ENCODE measurements at regions not wholly inside any gene's neighbourhood (a gene's known extent, or its start where the extent isn't known, plus 50 kb on each side); places are given as distances from the start of the nearest gene placed in this dataset.

GRCh38 chr13:91264484-91264883, 83.0 kb upstream of the MIR17HG start:
- H3K79me2 ChIP-seq (ENCODE audit: low read length) = no peaks in the 10 kb centered on the region
- H3K27ac ChIP-seq (ENCODE audit: low read length) = no peak overlapping the region
- H3K9ac ChIP-seq (ENCODE audit: low read length) = no peak overlapping the region
- peaks cover 11% of the 10 kb centered on the region; the same call in 1 of the 2 replicates for H3K9me3 ChIP-seq (ENCODE audit: insufficient read depth, low read length)
- H4K20me1 ChIP-seq (ENCODE audit: insufficient read depth, low read length) = no peaks in the 10 kb centered on the region
- H3K4me2 ChIP-seq (ENCODE audit: low read length) = no peak overlapping the region
- no peaks in the 10 kb centered on the region for H3K27me3 ChIP-seq (ENCODE audit: low read depth, low read length)
- peaks cover 3% of the 10 kb centered on the region for H3K36me3 ChIP-seq (replicated peaks; ENCODE audit: low read depth, low read length)
- no peak overlapping the region for H3K4me3 ChIP-seq (ENCODE audit: low read length)
- TF ChIP-seq CTCF (IDR thresholded peaks at IDR 0.05; ENCODE audit: low read depth, low read length) = no peak
- TF ChIP-seq EZH2phosphoT487 (IDR thresholded peaks at IDR 0.05; ENCODE audit: low read depth) = no peak
- H3K4me1 ChIP-seq (ENCODE audit: low read length) = no peaks in the 10 kb centered on the region
- no peak overlapping the region for H2AFZ ChIP-seq (ENCODE audit: low read depth, low read length)

- Histone ChIP-seq H2AFZ (ENCODE audit: low read depth, low read length) (no peak overlapping the region), H3K9ac (ENCODE audit: low read length) (no peak overlapping the region), H3K4me3 (ENCODE audit: low read length) (no peak overlapping the region), H3K27me3 (ENCODE audit: low read depth, low read length) (no peaks in the 10 kb centered on the region), H3K27ac (ENCODE audit: low read length) (no peak overlapping the region), H4K20me1 (ENCODE audit: insufficient read depth, low read length) (no peaks in the 10 kb centered on the region), H3K4me1 (ENCODE audit: low read length) (no peaks in the 10 kb centered on the region), H3K9me3 (ENCODE audit: insufficient read depth, low read length) (peaks cover 11% of the 10 kb centered on the region; the same call in 1 of the 2 replicates), H3K79me2 (ENCODE audit: low read length) (no peaks in the 10 kb centered on the region), H3K4me2 (ENCODE audit: low read length) (no peak overlapping the region), H3K36me3 (replicated peaks; ENCODE audit: low read depth, low read length) (no peaks in the 10 kb centered on the region)
- TF ChIP-seq CTCF (IDR thresholded peaks at IDR 0.05; ENCODE audit: low read depth, low read length) = no peak
- TF ChIP-seq EZH2phosphoT487 (IDR thresholded peaks at IDR 0.05; ENCODE audit: low read depth) = no peak
Measured at GRCh38 chr13:91269237-91269636, 78.2 kb upstream of the MIR17HG start.

GRCh38 chr13:91270031-91270430, 77.5 kb upstream of the MIR17HG start:
- peaks cover 8% of the 10 kb centered on the region; the same call in 1 of the 2 replicates for H3K9me3 ChIP-seq (ENCODE audit: insufficient read depth, low read length)
- no peak overlapping the region for H3K4me2 ChIP-seq (ENCODE audit: low read length)
- H2AFZ ChIP-seq (ENCODE audit: low read depth, low read length) = no peak overlapping the region
- no peak overlapping the region for H3K9ac ChIP-seq (ENCODE audit: low read length)
- H3K4me1 ChIP-seq (ENCODE audit: low read length) = no peaks in the 10 kb centered on the region
- no peak overlapping the region for H3K27ac ChIP-seq (ENCODE audit: low read length)
- no peaks in the 10 kb centered on the region for H3K27me3 ChIP-seq (ENCODE audit: low read depth, low read length)
- H3K36me3 ChIP-seq (replicated peaks; ENCODE audit: low read depth, low read length) = no peaks in the 10 kb centered on the region
- no peak overlapping the region for H3K4me3 ChIP-seq (ENCODE audit: low read length)
- H4K20me1 ChIP-seq (ENCODE audit: insufficient read depth, low read length) = no peaks in the 10 kb centered on the region
- no peaks in the 10 kb centered on the region for H3K79me2 ChIP-seq (ENCODE audit: low read length)
- TF ChIP-seq EZH2phosphoT487 (IDR thresholded peaks at IDR 0.05; ENCODE audit: low read depth) (no peak), CTCF (IDR thresholded peaks at IDR 0.05; ENCODE audit: low read depth, low read length) (no peak)

- no peaks in the 10 kb centered on the region for H4K20me1 ChIP-seq (ENCODE audit: insufficient read depth, low read length)
- H3K27ac ChIP-seq (ENCODE audit: low read length) = no peak overlapping the region
- H3K27me3 ChIP-seq (ENCODE audit: low read depth, low read length) = no peaks in the 10 kb centered on the region
- no peak for TF ChIP-seq CTCF (IDR thresholded peaks at IDR 0.05; ENCODE audit: low read depth, low read length)
- TF ChIP-seq EZH2phosphoT487 (IDR thresholded peaks at IDR 0.05; ENCODE audit: low read depth) = no peak
- H3K4me1 ChIP-seq (ENCODE audit: low read length) = no peaks in the 10 kb centered on the region
- no peak overlapping the region for H3K4me2 ChIP-seq (ENCODE audit: low read length)
- no peaks in the 10 kb centered on the region for H3K36me3 ChIP-seq (replicated peaks; ENCODE audit: low read depth, low read length)
- H3K79me2 ChIP-seq (ENCODE audit: low read length) = no peaks in the 10 kb centered on the region
- no peak overlapping the region for H3K4me3 ChIP-seq (ENCODE audit: low read length)
- H3K9me3 ChIP-seq (ENCODE audit: insufficient read depth, low read length) = no peaks in the 10 kb centered on the region
- no peak overlapping the region for H2AFZ ChIP-seq (ENCODE audit: low read depth, low read length)
- no peak overlapping the region for H3K9ac ChIP-seq (ENCODE audit: low read length)
Measured at GRCh38 chr13:91272235-91272777, 75.2 kb upstream of the MIR17HG start.

All from OCI-LY3 (cell line).